ENCODE measurements at regions not wholly inside any gene's neighbourhood (a gene's known extent, or its start where the extent isn't known, plus 50 kb on each side); places are given as distances from the start of the nearest gene placed in this dataset.

- no peak for FAIRE-seq
- in situ Hi-C loops (cut with MboI) = no loop called here
Measured at GRCh38 chr4:111209706-111210105, 586.8 kb upstream of the PITX2 start.

More at GRCh38 chr4:111209706-111210105, 586.8 kb upstream of the PITX2 start:
- H3K4me1 ChIP-seq (replicated peaks in 1 of 2; ENCODE audit: control insufficient read depth in 2 of 2, insufficient read depth in 2 of 2, low read length in 2 of 2) = no peaks in the 10 kb centered on the region
- H3K27ac ChIP-seq (ENCODE audit: extremely low read depth, low read depth, low read length) = no peak overlapping the region
- intact Hi-C loops (cut with micrococcal nuclease) = no loop called here
- DNase-seq (ENCODE audit: extremely low read depth in 1 of 4, low spot score in 3 of 4) (no peak), ATAC-seq (no peak)
- no peaks in the 10 kb centered on the region for H4K20me1 ChIP-seq (replicated peaks; ENCODE audit: control insufficient read depth, insufficient read depth, low read length)
- TF ChIP-seq MCM5 (IDR thresholded peaks at IDR 0.05; ENCODE audit: low read depth) (no peak), SFPQ (IDR thresholded peaks at IDR 0.05; ENCODE audit: low read depth, low read length) (no peak)
- no peaks in the 10 kb centered on the region for H3K9me3 ChIP-seq (replicated peaks; ENCODE audit: control insufficient read depth, insufficient read depth, low read depth, low read length)
- no peak overlapping the region for H3K4me3 ChIP-seq
- H3K9me1 ChIP-seq (ENCODE audit: control insufficient read depth, insufficient read depth, low read length) = no peaks in the 10 kb centered on the region
- no peak overlapping the region for H2AFZ ChIP-seq (ENCODE audit: low read depth, low read length)
- H3K79me2 ChIP-seq (ENCODE audit: control insufficient read depth, insufficient read depth, low read length) = no peaks in the 10 kb centered on the region
- H3K4me2 ChIP-seq (ENCODE audit: insufficient read depth, low read length) = no peak overlapping the region
- ChIA-PET CTCF (ENCODE audit: low intra/inter-chr PET ratio) (no interaction called here), POLR2A (no interaction called here)
- BruUV-seq (replicated peaks) = no TSS peak
- no peaks in the 10 kb centered on the region for H3K27me3 ChIP-seq (ENCODE audit: control insufficient read depth in 2 of 2, insufficient read depth in 2 of 2, low read length in 2 of 2)
- H3K9ac ChIP-seq (ENCODE audit: insufficient read depth in 1 of 2, low read depth in 2 of 2, low read length in 2 of 2) = no peak overlapping the region
- 5% methylated on average over 2 of the region's 2 CpGs for WGBS (ENCODE audit: insufficient coverage, low coverage, missing lambda C conversion rate)
- H3K36me3 ChIP-seq (ENCODE audit: control insufficient read depth, insufficient read depth, low read length) = no peaks in the 10 kb centered on the region
